NCI-H774 (cell line): ENCODE measurements at regions not wholly inside any gene's neighbourhood (a gene's known extent, or its start where the extent isn't known, plus 50 kb on each side); places are given as distances from the start of the nearest gene placed in this dataset.
A peak's percentile ranks its signal among the peaks of the same experiment; 100 is the strongest.

Experiments
- DNase-seq: peaks from one replicate; lab custom pipeline; 2025; lab: John Stamatoyannopoulos, UW

DNA sequence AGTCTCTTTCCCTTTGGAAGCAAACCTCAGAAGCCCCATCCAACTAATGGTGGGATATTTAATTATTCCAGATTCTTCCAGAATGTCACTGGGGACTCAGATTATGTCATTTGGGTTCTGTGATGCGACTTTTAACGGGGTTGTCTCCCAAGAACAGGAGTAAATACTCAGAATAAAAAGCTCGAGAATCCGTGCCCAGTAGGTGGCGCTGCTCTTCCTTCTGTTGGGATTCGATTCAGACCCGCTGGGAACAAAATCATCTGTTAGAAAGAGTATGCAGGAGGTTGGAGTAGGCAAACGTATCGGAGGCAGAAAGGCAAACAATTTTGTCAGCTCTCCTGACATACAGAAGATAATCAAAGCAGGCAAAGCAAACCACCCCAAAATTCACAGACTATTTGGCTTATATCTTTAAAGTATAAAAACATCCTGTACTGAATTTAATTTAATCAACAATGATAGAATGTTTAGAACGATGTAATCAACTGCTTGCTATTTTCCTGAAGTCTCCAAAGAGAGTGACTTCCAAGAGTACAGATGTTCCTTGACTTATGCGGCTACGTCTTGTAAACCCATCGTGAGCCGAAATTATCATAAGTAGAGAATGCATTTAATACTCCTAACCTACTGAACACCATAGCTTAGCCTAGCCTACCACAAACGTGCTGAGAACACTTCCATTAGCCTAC, 169.8 kb upstream of the RAI14 start:
- DNase-seq = peak; percentile 87

DNA sequence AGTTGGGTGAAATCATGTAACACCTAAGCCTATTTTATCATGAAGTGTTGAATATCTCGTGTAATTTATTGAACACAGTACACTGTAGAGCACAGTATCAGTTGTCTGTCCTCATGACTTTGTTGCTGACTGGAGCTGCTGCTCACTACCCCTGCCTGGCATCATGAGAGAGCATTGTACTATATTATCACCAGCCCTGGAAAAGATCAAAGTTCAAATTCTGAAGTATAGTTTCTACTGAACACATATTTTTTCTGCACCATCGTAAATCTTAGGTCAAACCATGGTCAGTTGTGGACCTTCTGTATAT, 169.3 kb upstream of the RAI14 start:
- DNase-seq = no peak

DNA sequence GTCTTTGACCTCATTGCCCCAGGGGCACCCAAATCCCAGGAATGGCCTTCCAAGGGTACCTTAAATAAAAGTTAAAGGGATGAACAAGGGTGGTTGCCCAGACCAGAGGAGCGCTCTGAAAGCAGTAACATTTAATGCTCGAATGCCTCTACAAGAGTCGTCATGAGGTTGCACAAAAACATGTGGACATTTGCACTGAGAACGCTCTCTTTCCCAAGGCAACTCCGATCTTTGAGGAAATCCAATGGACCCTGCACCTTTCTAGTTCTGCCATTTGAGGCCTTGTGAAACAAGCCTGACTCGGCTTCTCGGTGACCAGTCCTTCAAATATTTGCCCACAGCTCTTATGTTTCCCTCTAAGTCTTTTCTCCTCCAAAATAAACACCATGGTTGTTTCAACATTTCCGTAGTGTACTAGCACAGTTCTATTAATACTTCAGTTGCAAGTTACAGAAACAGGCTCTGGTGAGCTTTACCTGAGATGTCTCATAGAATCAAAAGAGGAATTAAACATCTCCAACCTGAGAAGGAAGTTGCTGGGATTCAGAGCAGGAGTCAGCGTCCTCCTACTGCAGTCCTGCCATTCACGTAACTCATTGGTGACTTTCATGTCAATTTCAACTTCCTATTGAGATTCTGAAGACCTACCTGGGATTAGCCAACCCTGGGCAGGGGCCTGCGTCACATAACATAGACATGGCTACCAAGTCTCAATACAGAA, 168.8 kb upstream of the RAI14 start:
- DNase-seq = no peak

DNA sequence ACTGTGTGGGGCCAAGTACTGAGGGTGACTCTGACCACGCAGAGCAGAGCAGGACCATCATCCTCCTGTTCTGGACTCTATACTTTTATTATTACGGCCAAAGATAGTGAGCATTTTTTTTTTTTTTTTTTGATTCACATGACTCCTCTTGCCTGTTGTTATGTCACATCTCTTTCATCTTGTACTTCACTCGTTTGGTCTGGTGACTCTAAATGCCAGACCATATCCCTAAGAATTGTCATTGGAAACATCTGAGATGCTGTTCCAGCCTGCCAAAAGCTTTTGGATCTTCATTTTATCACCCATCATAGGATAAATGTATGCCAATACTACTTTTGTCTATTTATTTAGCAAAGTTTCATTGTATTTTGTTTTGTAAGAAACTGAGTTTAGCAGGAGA, 168.2 kb upstream of the RAI14 start:
- DNase-seq = no peak

DNA sequence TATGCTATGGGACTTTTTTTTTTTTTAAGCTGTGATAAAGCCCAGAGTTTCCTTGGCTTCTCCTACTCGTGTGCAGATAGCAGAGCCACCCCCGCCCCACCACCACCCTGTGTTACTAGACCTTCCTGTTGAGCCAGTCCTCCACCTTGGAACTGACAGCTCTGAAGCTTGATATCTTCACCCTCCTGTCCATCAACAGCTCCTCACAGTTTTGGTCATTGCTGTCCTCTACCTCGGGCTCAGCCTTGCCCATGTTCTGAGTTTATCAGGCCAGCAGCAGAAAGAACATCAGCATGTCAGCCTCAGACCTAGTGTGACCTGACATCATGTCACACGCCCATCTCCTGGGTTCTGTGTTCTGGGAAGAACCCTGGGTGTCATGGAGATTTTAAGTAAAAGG, 167.1 kb upstream of the RAI14 start:
- no peak for DNase-seq

DNA sequence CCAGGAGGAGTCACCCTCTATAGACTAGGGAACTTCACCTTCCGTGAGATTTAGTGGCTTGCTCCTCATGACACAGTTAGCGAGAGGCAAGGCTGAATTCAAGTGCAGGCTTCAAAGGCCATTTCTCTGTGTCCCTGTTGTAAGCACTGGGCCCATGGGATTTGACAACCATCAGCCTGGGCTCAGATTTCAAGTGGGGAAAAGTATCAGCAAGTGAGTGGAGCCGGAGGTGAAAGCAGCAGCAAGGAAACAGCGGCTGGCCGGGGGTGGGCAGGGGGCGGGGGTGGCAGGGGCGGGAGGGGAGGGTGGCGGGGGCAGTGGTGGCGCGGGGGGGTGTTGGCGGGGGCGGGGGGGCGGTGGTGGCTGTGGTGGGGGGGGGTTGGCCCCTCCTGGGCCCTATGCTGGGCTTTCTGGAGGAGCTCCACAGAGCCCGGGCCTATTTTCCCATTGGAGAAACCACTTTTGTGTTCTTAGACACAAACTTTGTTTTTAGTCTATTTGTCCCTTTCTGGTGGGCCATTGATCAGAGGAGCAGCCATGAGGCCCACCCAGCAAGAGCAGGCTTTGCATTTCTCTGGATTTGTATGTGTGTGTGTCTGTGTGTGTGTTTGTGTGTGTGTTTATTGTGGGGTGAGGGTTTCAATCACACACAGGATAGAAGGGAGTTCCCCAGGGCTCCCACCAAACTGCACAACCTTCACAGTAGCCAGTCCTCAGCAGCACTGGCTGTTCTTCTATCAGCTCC, 165.4 kb upstream of the RAI14 start:
- no peak for DNase-seq

DNA sequence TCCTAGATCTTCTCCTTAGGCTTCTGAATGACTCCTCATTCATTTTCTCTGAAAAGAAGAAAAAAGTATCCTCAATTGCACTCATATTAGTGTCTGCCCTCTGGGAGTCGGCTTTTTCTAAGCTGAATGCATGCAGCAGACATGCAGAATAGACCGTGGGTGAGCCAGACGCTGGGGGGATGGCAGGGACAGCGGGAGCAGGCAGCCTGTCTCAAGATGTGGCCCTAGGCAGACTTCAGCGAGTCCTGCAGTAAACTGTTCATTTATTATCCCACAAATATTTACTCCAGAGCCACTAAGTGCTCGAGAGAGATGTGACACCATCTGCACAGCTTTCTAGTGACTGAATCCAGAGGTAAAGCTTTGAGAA, 164.9 kb upstream of the RAI14 start:
- no peak for DNase-seq

DNA sequence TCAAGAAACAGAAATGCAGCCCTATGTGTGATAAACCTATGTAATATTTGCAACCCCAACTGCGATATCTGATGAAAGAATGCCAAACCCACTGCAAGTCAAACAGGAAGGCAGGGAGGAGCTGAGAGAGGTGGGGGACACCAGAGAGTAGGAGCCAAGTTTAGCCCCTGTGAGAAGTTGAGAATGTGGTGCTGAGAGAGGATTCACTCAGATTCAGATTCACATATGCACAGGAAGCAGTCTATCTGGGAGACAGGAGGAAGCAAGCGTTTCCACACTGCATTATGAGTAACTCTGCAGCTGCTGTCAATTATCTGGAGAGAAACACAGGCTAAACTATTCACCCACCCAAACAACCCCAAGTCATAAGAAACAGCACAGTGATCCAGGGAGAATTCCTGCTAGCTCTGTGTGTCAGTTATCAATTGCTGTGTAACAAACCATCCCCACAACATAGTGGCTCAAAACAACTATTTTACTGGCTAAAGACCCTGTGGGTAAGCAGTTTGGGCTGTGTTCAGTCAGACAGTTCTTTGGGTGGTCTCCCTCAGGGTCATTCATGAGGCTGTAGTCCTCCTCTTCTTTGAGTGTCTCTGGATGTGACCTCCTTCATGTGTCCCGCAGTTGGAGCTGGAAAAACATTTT, 161.9 kb upstream of the RAI14 start:
- no peak for DNase-seq

DNA sequence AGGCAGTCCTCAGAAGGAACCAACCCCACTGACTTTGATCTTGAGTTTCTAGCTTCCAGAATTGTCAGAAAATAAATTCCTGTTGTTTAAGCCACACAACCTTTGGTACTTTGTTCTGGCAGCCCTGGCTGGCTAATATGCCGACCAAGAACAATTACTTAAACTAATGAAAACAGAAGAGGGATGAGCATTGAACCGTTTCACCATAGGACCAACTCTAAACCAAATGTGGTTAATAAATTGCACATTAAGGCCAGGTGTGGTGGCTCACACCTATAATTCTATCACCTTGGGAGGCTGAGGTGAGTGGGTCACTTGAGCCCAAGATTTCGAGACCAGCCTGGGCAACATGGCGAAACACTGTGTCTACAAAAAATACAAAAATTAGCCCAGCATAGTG, 160.9 kb upstream of the RAI14 start:
- DNase-seq = no peak

DNA sequence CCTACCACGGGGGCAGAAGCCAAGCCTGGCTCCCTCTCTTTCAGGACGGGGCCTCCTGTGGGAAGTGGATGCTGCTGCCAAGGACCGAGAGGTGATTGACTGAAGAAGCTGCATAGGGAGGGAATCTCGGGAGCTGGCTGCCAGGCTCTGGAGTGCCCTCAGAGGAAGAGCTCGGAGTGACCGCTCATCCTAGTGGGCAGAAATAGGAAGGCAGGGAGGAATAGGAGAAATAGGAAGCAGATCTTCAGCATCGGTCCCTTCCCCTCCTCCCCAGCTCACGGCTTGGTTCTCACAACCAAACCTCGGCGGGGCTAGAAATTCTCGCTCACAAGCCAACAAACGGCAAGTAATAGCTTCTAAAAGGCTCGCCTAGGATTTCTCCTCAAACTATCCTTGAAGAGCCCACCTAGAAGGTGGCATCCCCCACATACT, 159.9 kb upstream of the RAI14 start:
- DNase-seq = no peak

DNA sequence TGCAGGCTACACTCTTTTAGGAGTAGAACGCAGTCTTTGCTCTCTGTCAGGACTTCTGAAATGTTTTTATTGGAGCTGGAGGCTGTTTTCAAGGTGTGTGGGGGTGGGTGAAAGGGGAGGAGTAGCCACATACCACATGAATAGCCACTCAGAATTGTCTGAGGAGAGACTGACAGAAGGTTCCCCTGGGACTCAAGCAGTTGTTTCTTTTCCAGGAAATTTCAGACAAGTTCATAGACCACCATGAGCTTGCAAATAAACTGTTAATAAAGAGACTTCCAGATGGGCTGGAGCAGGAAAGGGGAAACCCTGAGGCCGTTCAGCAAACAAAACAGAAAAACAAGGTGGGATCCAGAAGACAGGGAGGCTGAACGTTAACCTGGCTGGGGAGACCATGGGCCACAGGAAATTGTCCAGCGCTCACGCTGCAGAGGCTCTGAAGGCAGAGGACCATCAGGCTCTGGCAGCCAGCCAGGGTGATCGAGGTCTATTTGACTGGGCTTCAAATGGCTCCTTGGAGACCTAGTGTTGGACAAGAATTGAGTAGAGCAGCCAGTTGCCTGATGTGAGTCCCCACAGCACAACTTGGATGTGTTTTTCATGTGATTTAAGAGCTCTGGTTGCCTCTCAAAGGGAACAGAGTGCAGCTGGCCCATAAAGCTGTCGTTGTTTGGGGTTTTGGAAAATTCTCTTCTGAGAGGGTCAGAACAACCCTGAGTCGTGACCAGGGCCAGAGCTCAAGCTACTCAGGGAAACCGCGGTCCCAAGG, 159.2 kb upstream of the RAI14 start:
- DNase-seq = no peak

DNA sequence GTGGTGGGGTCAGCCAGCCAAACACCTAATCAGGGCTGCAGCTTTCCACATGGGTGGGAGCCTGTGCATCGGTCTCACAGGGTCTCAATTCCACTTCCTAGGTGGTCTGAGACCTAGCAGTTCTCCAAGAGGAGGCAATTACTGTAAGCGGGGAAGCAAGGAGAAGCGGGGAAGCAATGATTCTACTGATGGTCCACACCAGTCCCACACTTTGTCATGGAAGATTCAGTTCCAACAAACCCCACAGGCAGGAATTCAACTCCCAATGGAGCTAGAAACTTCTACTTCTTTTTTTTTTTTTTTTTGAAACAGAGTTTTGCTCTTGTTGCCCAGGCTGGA, 158.7 kb upstream of the RAI14 start:
- no peak for DNase-seq

DNA sequence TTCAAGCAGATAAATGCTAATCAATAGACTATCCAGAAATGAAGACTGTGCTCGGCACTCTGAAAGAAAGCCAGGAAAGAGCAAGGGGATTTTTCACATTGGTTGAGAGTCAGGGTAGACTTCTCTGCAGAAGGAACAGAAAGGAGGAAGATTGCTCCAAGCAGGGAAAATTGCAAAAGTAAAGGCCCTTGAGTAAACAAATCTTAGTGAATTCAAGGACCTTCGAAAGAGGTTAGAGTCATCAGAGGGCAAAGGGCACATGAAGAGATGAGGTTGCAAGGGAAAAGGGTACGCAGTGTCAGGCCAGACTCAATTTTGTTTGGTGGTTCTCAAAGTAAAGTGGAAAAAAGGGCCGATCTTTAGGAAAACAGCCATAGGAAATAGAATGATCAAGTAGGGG, 157.6 kb upstream of the RAI14 start:
- DNase-seq = no peak

DNA sequence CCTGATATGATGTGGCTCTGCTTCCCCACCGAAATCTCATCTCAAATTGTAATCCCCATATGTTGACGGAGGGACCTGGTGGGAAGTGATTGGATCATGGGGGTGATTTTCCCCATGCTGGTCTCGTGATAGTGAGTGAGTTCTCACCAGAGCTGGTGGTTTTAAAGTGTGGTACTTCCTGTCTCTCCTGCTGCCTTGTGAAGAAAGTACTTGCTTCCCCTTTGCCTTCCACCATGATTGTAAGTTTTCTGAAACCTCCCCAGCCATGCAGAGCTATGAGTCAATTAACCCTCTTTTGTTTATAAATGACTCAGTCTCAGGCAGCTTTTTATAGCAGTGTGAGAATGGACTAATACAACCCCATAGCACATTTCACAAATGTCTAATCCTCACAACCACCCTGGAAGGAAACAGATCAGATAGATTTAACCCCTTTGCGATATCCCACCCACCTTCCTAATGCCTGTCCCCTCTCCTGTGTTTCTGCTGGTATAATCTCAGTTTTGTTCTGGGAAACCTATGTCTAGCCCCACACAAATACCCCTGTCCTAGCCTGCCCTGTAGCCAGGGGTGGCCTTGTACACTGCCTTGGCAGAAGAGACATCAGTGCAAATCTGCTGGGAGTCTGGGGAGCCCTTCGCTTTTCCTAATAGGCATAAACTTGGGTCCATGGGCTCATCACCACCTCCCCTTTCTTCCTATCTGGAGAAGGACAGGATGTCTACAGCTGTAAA, 157.0 kb upstream of the RAI14 start:
- no peak for DNase-seq

DNA sequence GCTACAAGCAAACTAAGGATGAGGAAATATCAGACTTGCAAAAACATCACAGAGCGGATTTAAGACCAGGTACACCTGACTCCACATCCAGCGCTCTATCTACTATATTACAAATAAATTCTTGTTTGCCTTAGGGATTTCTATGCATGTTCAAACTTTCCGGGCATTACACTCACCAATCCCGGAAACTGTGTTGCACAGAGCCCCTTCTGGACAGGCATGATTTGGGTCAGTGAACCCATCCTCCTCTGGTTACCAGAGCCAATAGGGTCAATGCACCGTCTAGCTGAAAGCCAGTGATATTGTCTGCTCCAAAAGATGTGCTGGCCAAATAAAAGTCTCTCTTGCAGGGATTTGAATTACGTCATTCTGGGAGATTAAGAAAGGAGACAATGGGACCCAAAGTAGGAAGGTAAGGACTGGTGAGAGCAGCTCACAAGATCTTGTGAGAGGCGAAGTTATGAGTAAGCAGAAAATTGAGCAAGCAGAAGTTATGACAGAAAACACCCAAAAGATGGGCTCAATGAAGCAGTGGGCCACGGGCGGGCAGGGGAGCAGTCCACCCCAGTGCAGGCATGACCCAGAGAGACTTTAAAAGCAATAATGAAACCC, 155.8 kb upstream of the RAI14 start:
- DNase-seq = no peak

DNA sequence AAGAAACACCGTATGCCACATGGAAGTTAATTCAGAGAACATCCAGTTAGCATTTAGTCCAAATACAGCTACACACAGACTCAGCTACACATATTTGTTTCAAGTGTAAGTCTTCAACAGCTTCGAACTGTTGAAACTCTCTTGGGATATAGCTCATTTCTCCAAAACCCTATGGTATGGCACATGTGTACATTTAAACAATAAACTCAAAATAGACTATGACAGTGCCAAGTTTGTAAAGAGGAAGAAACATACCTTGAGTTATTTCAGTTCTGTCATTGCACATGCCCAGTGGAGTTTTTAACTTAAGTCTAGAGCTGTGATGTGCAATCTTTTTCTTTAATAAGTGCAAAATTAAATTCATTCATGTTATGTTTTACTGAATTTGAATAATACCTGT, 155.1 kb upstream of the RAI14 start:
- no peak for DNase-seq

DNA sequence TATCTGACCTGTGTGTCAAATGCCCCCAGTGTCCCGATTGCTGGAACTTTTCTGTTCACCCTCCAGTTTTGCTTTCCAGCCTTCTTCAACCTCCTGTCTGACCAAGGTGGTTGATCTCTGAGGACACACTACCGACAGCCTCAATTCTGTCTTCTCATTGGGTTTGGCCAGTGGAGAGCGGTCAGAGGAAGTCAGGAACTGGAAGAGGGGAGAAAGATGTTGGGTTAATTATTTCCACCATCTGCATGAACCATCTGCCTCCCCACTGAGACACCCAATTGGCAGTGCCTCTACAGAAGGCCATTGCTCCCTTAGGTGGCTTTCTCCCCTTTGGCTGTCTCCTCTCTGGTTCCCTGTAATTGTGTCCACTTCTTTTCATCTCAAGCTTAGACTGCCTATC, 154.3 kb upstream of the RAI14 start:
- no peak for DNase-seq

DNA sequence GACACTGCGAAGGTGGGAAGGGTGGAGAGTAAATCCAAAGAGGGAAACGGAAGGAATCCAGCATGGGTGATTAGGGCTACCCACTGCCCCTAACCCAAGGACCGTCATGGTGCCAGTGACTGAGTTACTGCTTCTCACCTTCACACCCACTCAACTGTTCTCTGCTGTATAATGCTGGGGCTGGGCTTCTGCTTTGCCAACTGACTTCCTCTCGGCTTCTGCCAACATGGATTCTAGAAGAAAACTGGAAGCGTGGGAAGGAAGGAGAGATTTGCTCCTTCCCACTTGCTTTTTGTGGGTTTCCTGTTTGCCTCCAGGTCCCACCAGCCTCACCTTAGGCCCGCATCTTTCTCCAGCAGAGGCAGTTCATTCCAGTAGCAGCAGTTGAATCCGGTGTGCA, 153.5 kb upstream of the RAI14 start:
- DNase-seq = no peak

DNA sequence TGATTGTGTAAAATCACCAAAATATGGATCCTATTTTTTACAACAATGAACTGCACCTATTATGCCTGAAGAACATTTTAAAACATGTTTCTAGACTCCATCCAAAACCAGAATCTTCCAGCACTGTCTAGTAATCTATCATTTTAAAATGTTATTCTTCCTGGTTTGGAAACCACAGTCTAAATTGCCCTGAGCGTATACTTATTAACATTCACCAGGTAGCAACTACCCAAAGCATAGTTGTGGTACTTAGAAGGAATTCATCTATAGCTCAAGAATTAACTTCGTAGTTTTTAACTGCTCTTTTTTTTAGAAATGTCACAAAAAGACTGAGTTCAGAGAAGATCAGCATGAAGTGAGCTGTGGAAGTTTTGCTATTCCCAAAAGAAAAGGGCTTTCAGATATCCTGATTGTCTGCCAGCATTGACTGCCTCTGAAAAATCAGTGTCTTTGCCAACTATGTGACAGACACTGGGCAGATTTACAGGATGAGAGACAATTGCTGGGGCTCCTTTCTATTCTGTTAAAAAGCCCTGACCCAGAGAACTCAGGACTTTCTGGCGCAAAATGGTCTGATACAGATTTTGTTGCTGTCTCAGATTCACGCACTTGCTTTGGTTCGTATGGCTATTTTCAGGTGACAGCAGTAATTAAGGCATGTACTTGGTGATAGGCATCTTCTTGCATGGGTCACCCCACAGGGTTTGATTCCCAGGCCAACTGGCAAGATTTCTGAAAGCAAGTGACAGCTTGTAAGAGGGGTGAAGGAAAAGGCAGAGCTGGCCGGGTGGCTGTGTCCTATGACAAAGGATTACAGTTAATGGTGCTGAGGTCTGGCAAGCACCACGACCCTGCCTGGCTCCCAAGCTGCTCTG, 152.5 kb upstream of the RAI14 start:
- DNase-seq = no peak

DNA sequence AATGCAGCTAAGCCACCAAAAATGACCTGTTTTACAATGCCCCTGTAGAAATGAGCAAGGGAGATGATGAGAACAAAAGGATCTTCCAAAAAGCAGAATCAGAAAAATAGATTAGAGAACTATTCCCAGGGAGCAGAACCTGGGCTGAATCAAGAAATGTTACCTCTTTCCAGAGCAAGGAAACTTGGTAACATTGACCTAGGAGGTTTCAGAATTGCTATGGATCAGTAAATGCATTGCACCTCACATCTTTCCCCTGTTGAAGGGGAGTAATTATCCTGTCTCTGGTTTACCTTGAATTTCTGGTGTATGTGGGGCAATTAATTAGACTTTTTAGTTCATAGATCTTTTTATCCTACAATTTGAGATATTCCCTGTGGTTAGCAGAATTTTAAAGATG, 151.2 kb upstream of the RAI14 start:
- no peak for DNase-seq
